Uterus (tissue), 2 donors: ENCODE measurements at regions not wholly inside any gene's neighbourhood (a gene's known extent, or its start where the extent isn't known, plus 50 kb on each side); places are given as distances from the start of the nearest gene placed in this dataset.

Experiments
- CTCF ChIP-seq, 4 experiments: fragments of 200-600 bp in 2 of 4; fragments of 450-650 bp in 2 of 4; sonication (generic) in 2 of 4; IDR thresholded peaks; one replicate each; pipeline ENCODE4 v1.5.1; 2016 to 2019; ENCODE audit warnings: antibody characterized with exemption in 4 of 4, mild to moderate bottlenecking in 2 of 4, moderate library complexity in 1 of 4
- POLR2A ChIP-seq, 2 donors: fragments of 450-650 bp; IDR thresholded peaks; one replicate each; pipeline ENCODE4 v1.6.1; 2016; ENCODE audit warnings: antibody characterized with exemption in 2 of 2, mild to moderate bottlenecking in 1 of 2, moderate library complexity in 1 of 2

GRCh38 chr16:82364690-82365089 is 194.7 kb upstream of the MPHOSPH6 start:
- TF ChIP-seq POLR2A (IDR thresholded peaks at IDR 0.05) (no peak), CTCF (IDR thresholded peaks at IDR 0.05) (no peak)
